ENCODE measurements at regions not wholly inside any gene's neighbourhood (a gene's known extent, or its start where the extent isn't known, plus 50 kb on each side); places are given as distances from the start of the nearest gene placed in this dataset.

DNA sequence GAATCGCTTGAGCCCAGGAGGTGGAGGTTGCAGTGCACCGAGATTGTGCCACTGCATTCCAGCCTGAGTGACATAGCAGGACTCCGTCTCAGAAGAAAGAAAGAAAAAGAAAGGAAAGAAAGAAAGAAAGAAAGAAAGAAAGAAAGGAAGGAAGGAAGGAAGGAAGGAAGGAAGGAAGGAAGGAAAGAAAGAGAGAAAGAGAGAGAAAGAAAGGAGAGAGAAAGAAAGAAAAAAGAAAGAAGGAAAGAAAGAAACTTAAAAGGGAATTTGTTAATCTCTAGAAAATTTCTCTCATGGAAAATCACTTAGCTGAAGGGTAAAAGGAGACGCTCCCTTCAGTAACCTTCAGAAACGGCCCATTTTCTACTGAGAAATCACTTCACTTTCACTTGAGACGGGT lies 279.5 kb upstream of the KLF6 start:
- no peak for DNase-seq

DNA sequence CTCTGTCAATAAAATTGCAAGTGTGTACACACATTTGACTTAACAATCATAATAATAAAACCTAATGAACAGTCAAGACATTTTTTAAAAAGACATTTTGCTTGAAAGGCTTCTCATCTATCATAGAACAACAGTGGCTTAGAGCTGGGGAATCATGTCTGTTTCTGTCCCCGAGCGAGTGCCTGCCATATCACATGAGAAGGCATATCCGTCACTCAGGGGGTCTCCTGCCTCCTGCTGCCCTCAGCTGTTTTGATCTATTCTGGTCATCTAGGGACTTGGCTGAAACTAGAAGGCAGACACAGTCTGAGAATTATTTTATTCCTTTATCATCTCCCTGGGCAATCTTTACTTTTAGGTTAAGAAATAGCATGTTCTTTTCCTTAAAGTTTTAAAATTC lies 278.7 kb upstream of the KLF6 start:
- no peak for DNase-seq

DNA sequence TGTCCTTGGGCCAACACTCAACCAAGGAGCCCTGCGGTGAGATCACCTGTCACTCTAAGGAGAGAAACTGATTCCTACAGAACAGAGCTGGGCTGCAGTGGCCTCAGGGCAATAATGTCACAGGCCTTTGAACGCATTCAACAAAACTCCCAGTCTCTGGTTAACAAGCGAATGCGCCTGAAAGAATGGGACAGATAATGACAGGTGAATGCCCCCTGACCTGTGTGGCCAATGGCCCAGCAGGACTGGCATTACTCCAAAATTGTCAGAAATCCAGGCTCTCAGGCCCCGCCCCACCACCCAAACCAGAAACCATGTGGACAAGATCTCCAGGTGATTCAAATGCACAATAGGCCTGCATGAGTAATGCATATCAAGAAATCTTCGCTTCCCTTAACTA lies 277.7 kb upstream of the KLF6 start:
- DNase-seq, result no peak

DNA sequence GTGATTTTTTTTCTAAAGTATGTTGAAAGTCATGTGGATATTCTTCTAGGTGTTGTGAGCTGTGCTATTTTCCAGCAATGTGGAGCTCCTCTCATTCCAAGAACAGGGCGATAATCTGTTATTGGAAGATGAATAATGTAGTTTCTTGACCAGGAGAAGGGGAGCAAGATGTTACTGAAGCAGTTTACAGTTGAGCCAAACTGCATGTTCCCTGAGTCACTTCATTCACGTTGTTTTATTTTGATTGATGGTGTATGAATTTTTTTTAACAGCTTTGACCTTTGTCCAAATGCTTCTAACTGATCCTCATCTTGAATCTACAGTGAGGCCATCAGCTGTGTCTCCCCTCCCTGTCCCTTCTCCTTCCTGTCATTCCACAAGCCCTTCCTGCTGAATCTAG lies 277.1 kb upstream of the KLF6 start:
- no peak for DNase-seq

DNA sequence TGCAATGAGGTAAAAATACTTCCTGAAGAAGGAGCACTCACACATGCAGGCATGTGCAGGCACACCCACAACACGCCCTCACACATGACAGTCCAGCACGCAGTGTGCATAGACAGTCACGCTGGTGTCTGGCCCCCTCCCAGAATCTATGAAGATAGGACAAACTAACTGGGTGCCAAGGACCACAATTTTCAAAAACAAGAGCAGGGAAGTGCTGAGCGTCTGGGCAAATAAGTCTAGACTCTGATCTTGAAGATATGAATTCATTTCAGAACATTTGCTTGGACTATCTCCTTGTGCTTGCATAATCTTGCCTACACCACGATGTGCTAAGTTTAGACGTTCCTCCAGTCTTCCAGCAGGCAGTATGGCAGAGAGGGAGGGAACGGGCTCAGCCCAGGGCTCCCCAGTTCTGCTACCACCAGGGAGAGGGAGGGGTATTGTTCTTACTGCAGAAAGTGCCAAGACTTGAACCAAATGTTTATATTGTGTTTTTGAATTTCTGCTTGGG lies 276.5 kb upstream of the KLF6 start:
- DNase-seq, result no peak

DNA sequence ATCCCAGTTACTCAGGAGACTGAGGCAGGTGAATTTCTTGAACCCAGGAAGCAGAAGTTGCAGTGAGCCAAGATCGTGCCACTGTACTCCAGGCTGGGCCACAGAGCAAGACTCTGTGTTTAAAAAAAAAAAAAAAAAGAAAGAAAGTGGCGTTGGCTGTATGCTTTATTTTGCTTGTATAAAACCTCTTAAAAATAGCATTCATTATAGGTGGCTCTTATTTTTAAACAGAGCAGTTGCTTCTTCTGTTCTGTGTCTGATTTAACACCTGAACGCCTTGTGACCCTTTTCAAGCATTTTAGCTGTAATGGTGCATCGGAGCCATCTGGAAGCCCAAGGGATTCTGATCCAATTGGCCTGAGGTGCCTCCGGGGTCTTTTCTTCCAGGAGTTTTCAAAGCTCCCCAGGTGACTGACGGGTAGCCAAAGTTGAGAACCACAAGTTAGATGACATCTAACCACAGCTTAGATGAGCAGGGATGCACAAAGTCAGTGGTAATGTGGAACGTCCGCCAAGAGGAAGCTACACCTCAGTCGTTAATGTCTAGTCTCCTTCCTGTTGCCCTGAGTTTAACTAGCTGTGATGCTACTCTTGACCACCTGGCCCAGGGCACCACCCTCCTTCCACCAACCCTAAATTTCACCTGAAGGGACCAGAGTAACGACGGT lies 274.6 kb upstream of the KLF6 start:
- DNase-seq, result peak; percentile 42 to 58

DNA sequence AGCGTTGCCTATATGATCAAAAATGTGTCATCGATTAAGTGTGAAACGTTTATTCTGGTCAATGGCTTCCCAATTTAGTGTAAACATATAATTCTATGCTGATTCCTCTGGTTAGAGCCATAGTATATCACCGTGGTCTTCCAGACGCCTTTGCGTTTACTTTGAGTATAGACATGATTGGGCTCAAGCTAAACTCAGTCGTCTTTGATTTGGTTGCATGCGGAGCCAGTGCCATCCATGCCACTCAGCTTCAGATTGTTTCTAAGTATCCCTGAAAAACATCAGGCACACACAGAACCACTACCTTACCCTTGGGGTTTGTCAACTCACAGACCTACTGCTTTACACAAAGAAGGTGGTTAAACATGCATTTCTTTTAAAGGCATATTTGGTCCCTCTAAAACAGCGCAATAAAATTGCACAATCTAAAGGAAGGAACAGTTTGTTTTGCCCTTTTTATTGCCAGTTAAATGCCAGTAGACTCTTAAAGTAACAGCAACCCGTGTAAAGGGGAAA lies 273.6 kb upstream of the KLF6 start:
- no peak for DNase-seq

DNA sequence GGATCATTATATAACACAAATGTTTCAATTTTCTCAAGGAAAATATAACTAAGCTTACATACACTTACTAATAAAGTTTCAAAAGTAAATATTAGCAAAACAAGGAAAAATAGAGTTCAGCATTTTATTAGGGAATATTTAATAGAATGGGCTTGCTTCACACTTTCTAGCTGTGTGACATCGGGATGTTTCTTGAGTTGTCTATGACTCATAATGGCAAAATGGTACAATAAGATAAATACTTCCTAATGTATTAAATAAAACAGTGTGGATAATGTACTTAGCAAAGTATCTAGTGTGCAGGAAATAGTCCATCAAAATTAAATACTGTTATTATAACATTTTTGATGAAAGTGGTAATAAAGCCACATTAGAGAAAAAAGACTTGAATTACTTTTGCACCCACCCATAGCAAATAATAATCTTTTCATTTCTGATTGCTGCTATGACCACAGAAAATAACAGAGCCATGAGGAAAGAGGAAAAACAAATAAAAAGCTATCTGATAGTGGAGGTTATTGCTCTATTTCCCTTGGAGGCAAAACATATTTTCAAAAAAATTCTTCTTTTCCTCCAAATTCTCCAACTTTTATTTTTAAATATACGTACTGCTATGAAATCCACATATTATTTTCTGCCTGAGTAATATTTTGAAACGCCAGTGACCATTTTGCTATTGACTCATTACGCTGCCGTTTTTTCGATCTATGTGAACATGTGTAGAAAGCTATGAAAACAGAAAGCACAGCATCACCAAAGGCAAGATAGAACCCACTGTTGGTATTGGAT lies 272.9 kb upstream of the KLF6 start:
- DNase-seq, result no peak

DNA sequence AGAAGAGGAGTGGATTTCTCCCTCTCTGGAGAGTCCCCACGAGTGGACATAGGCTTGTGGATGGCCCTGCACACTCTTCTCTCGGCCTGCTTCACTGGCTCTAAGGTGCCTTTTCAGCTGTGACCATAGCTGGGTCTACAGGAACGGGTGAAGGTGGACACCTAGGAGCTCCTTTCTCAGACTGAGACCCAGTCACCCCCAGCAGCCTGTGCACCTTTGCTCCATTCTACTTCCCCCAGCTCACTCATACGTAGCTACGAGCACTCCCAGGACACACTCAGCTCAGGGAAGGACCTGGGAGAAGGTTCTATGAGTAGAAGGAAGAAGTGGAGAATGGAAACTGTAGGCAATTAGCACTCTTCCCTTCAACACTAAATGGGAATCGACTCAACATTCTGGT lies 272.0 kb upstream of the KLF6 start:
- no peak for DNase-seq

DNA sequence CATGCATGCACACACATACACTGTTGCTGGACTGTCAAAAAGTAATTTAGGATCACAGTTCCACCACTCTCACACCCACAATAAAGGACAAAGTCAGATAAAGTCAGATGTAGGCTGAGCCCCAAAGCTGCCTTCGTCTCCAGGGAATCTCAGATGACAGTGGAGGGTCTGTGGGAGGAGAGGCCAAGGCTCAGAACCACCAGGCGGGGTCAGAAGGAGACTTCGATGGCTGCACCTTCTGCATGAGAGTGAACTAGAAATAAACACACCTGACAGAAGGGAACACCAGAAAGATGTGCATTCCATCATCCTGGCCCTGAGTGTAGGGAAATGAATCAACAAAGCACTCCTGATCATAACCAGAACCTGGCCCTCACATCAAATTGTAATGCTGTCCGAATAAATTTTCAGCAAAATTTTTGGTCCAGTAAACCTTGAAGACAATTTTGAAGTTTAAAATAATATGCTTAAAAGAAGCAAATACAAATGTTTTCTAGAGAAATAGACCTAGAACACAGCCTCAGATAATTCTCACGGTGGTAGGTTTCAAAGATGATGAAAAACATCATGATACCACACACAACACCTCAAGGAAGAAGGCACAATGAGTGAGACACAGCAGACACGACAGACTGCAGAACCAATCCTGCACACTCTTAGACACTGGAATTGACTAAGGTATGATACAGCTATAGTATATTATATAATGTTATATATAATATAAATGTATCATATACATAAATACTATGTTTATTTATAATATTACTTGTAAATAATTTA lies 269.8 kb upstream of the KLF6 start:
- DNase-seq, result no peak

DNA sequence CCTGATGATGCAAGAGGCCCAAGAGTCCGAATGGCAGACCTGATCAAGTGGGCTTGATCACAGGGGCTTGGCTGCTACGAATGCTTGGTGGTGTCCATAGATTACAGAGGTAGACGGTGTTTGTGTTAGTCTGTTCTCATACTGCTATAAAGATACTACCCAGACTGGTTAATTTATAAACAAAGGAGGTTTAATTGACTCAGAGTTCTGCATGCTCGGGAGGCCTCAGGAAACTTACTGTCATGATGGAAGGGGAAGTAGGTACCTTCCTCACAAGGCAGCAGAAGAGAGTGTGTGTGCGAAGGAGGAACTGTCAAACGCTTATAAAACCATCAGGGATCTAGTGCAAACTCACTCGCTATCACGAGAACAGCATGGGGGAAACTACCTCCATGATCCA lies 268.9 kb upstream of the KLF6 start:
- DNase-seq, result peak in 1 of 2 donors; percentile 40

DNA sequence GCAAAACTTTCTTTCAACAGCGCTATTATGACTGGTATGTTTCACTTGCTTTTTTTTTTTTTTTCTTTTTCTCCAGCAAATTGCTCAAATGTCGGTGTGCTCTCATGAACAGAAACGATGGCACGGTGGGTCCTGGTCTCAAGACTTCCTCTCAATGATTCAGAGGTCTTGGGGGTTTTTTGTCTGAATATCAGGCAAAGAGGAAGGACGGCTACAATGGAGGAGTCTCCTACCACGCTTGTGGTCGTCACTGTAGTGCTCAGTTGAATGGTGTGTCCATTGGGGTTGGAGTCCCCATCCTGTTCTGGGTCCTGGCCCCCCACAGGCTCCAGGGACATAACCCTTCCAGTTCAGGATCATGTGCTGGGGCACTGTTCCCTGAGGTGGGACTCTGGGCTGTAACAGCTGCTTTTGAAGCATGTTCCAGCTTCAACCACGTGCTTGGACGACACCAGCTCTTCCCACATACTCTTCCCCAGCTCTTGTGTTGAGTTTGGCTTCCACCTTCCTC lies 266.7 kb upstream of the KLF6 start:
- DNase-seq, result no peak

DNA sequence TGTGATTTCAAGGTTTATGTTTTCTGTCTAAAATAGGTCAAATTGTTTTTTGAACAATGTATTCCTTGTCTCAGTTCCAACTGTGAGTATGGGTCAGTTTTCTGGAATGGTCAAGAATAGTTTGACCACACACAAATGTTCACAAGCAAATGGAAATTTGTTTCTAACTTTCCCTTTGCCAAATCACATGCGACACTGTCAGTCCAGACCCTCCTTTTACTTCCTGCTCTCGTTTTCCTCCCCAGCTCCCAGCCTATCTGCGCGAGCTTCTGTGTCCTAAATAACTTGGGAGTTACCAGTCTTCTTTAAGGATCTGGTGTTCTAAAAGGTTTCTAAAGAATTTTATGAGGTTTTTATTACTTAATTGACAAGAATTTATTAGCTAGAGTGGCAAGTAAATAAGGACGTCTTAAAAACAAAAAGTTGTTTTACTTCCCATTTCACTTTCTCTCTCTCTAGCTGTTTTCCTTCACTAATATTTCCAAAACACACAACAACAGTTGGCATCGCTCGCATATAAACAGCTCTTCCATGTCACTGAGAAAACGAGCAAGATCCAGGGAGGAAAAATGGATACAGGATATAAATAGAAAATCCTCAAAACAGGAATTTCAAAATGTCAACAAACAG lies 266.1 kb upstream of the KLF6 start:
- no peak for DNase-seq

DNA sequence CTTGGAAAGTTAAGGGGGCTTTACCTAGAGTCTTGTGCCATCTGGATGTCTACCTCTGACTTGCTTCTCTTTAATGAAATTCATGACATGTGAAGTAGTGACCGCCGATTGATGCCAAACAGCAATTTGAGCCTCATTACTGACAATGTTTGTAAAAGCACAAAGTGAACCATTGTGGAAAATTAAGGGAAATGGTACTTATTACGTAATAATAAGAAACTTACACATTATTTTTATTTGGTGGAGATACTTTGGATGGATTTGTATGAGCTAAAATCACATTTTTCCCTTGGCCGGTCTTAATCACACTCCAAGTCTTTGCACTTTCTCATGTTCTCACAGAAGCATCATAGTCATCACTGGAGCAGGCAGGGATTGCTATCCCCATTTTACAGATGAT lies 265.1 kb upstream of the KLF6 start:
- DNase-seq, result no peak

DNA sequence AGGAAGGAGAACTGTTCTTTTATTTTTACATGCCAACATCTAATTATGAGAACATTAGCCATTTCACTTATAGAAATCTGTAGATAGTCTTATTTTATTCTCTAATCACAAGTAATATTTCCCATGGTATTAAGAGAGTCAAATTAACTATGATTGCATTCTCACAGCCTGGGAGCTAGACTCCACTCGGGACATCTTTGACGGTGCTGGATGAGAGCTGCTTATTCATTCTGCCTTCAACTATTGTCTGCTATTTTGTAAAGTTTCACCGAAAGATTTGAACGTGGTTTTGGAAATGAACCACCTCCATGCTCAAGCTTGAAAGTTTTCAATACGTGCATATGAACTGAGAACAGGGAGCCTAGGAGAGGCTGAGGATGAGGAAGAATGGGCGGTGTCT lies 264.3 kb upstream of the KLF6 start:
- DNase-seq, result no peak

DNA sequence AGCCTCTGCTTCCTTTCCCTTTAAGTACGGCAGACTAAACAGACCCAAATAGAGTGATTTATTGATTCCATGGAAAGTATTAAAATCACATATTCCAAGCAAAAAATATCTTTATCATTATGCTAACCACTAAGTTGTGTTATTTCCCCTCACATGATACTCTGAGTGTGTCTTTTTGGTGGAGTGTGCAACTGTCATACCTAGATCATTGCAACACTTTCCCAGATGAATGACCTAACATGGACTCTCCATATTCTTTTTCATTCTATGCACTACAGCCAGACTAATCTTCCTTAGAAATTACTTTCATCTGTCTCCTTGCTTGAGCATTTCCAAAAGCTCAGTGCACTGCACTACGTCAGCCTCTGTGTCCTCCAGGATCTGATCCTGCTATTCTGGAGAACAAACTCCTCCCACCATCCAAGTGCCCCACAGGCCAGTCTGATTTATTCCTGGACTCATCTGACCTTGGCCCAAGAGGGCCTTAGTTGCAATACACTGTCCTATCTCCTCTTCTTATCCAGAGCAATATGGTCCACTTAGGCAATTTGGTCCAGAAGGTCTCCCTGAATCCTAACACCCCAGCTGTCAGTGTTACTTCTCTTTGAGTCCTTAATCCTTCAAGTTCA lies 263.3 kb upstream of the KLF6 start:
- no peak for DNase-seq

DNA sequence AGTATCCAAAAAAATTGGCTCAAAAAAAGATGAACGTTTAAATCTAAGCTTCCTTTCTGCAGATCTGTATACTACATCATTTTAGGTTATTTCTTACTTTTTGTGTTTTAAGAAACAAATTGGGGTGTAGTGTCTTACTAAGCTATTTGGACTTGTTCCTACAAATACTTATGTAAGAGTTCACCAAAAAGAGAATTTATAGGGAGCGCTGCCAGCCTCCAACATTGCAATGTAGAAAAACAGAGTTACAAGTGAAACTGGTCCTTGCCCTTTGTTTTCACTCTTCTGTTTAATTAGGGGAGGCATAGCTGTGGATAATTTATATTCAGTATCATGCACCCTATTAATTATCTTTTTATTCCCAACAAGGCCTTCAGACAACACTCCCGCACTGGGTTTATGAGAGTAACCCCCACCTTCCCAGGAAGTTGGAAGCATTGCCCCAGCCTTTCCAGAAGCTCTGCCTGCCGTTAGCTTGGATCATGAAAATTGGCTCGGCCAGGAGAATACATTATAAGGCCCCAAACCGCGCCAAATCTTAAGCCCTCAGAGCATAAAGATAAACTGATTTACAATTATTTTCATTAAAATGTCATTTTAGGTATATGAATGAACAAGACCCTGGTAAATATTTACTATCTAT lies 261.8 kb upstream of the KLF6 start:
- no peak for DNase-seq

DNA sequence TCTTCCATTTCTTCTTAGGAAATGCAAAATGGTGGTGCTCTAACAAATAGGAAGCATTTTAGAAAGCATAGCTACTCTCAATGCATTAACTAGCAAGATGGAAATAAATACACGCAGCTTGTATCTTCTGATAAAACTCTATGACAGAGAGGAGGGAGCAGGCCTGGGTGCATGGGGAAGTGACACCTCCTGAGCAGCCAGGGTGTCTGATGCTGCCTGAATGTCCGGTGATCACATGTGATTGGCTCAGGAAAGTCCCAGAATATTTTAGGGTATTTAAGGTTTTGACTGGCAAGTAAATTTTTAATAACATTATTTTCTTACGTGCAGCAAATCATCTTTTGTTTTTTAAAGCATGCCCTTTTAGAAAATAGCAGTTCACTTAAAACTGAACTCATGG lies 261.0 kb upstream of the KLF6 start:
- peak in 1 of 2 donors; percentile 25 for DNase-seq

DNA sequence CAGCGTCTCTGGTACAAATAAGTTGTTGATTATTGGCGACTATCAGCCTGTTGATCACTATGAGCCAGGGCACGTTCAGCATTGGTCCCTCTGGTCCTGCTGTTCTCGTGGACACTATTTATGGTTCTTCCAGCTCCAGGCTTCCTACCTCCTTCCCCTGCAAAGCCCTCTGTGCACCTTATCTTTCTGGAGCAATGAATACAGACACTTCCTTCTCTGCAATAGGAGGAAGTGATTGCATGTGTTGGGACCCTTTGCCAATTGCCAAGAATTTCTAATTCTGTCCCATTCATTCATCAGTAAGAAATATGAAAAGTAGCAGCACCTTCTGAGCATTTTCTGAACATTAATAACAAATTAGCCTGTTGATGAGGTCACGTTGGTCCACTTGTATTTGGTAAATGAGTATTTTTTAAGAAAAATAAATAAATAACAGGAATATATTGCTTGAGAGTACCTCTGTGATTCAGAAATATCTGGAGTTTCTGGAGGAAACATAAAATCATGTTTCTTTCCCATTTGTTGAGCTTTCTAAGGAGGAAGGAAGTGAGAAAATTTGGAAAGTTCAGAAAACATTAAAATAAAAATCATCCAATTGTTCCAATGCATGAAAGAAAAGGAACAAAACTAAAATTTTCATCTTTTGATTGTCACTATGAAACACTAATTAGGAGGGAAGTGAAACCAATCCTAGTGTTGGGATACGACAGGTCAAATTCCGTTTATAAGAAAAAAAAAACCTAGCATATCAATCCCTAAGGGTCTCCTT lies 259.1 kb upstream of the KLF6 start:
- DNase-seq, result no peak

DNA sequence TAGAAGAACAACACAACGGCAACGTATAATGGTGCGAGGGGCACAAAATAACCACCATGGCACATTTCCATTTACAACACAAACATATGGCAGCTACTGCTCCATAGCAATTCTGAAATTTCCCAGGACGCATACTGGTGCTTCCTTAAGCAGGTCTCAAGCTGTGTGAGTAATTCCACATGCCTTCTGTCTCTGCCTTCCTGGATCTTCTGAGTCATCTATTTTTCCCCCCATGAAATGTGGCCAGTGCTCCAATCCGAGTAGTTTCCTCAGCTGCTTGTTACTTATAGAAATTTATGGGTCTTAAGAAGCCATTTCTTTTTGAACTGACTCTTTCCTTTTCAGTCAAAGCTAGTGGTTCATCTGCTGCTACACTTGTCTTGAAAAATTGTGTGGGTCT lies 256.6 kb upstream of the KLF6 start:
- DNase-seq, result no peak

DNA sequence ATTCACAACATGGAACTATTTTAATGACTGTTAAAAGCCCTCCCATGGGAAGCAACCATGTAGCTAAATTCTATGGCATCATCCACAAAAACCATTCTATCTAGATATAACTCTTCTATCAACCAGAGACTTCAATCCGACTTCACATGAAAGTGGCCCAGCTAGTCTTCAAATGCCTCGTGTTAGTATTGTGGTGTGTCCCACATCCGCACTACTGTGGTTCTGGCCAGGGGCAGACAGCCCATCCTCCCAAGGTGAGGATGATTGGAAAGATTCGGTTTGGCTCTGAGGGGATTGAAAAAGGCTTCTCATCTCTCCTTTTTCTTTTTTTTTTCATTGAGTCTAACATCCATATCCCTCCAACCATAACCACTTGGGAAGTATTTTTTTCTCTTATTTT lies 253.0 kb upstream of the KLF6 start:
- no peak for DNase-seq

Measured in CD4-positive, alpha-beta T cell treated with Interleukin-4 for 1 hour (primary cell).